ENCODE measurements at regions not wholly inside any gene's neighbourhood (a gene's known extent, or its start where the extent isn't known, plus 50 kb on each side); places are given as distances from the start of the nearest gene placed in this dataset.

DNA sequence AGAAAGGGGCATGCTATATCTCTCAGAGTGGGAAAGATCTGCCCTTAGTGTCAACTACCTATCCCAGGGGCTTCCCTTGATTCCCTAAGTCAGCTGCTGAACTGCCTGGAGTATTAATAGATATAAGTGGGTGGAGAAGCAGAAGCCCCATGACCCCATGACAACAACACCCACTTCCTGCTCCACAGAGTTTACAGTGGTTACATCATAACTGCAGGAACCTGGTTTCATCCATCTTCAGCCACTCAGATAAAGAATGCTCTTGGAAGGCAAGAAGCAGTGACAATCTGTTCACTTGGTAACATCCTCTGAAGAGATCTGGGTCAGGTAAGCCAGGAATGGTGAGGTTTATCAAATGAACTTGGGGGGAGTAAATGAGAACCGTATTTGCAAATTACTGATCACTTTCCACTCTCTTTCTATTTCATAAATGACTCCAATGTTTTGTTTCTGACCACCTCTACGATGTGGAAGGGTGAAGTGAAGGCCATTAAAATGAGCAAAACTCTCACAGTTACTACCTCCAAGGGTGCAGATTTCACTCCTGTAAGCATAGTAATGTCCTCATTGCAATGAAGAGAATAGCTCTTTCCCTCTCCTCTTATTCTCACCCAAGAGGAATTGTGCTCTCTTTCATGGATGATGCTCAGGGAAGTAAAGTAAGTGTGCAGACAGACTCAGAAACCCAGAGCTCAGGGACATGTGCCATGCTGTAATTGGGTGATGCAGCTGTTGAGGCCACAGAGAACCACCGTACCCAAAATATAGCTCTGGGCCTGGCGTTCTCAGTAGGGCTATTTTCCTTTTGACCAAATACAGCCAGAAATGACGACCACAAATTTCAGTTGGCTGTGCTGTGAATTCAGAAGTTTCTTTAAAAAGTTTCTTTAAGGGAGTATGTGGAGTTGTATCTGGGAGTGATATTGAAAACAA is 192.8 kb upstream of the APCDD1 start:
- TF ChIP-seq CTCF (IDR thresholded peaks at IDR 0.05) (no peak), POLR2AphosphoS5 (IDR thresholded peaks at IDR 0.05) (no peak), POLR2A (IDR thresholded peaks at IDR 0.05) (no peak)
- no peak for DNase-seq (ENCODE audit: low spot score in 2 of 2)
- Histone ChIP-seq H3K4me1 (no peaks in the 10 kb centered on the region), H3K27ac (no peak overlapping the region), H3K27me3 (no peaks in the 10 kb centered on the region), H3K36me3 (no peaks in the 10 kb centered on the region), H3K4me3 (no peak overlapping the region), H3K9me3 (no peaks in the 10 kb centered on the region)
- intact Hi-C loops (cut with DNase I; ENCODE audit: low total_unique reads) = no loop called here

DNA sequence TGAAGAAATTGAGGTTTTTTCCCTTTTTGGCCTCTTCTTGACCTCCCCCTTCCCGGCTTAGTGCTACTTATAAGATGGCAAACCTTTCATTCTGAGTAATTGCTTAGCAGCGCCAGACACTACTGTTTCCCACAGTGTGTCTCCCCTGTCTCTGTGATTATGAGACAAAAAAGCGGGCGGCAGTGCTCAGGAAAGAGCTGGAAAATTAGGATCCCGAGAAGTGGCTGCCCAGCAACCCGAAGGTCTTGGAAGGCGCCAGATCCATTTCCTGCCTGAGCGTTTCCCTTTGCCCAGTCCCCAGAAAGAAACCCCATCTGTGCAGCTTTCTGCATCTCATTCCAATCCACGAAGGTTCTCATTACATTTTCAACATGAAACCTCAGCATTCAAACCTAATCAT is 191.9 kb upstream of the APCDD1 start:
- no peaks in the 10 kb centered on the region for H3K4me1 ChIP-seq
- H3K4me3 ChIP-seq = no peak overlapping the region
- intact Hi-C loops (cut with DNase I; ENCODE audit: low total_unique reads) = no loop called here
- TF ChIP-seq POLR2A (IDR thresholded peaks at IDR 0.05) = no peak
- no peak for TF ChIP-seq CTCF (IDR thresholded peaks at IDR 0.05)
- no peak for TF ChIP-seq POLR2AphosphoS5 (IDR thresholded peaks at IDR 0.05)
- no peaks in the 10 kb centered on the region for H3K36me3 ChIP-seq
- H3K27me3 ChIP-seq = no peaks in the 10 kb centered on the region
- DNase-seq (ENCODE audit: low spot score in 2 of 2) = no peak
- no peak overlapping the region for H3K27ac ChIP-seq
- no peaks in the 10 kb centered on the region for H3K9me3 ChIP-seq

- Histone ChIP-seq H3K9me3 (no peaks in the 10 kb centered on the region), H3K4me1 (no peaks in the 10 kb centered on the region), H3K4me3 (no peak overlapping the region), H3K36me3 (no peaks in the 10 kb centered on the region), H3K27ac (no peak overlapping the region), H3K27me3 (no peaks in the 10 kb centered on the region)
- no peak for TF ChIP-seq POLR2A (IDR thresholded peaks at IDR 0.05)
- no peak for TF ChIP-seq CTCF (IDR thresholded peaks at IDR 0.05)
- no peak for TF ChIP-seq POLR2AphosphoS5 (IDR thresholded peaks at IDR 0.05)
- no peak for DNase-seq (ENCODE audit: low spot score in 2 of 2)
- intact Hi-C loops (cut with DNase I; ENCODE audit: low total_unique reads) = no loop called here
Measured at GRCh38 chr18:10264260-10264659, 190.2 kb upstream of the APCDD1 start.

DNA sequence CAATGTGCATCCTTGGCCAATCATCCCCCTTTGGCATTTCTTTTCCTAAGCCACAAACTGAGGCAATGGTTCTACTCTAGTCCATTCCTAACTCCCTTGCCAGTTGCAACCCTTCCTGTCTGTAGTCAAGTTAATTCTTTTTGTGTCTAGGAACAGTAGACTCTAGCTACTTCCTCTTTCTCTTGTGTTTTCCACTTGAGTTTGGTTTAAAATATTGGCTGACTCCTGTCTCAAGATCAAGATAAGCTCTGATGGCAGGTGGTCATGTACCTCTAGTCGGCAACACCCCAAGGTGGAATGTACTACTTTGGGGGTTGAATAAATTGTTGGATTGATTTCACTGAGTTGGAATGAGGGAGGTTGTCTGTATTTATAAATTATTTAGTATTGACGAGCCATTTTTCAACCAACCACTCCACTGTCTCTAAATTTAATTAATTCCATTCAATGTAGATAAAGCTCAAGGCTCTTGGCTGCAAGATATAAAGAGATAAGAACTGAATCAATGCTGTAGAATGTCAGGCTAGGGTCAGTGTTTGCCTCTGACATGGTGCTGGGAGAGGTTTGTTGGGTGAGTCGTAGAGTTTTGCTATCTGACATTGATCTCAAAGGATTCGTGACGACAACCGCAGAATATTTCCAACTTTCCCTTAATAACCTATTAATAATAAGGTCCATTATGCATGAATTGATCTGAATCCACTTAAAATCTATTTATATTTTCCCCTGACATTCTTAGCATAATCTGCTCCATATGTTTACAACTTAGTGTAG is 188.7 kb upstream of the APCDD1 start:
- no peaks in the 10 kb centered on the region for H3K36me3 ChIP-seq
- no peak overlapping the region for H3K27ac ChIP-seq
- TF ChIP-seq POLR2AphosphoS5 (IDR thresholded peaks at IDR 0.05) (no peak), POLR2A (IDR thresholded peaks at IDR 0.05) (no peak), CTCF (IDR thresholded peaks at IDR 0.05) (no peak)
- no peak for DNase-seq (ENCODE audit: low spot score in 2 of 2)
- no peaks in the 10 kb centered on the region for H3K4me1 ChIP-seq
- intact Hi-C loops (cut with DNase I; ENCODE audit: low total_unique reads) = no loop called here
- H3K4me3 ChIP-seq = no peak overlapping the region
- no peaks in the 10 kb centered on the region for H3K9me3 ChIP-seq
- H3K27me3 ChIP-seq = no peaks in the 10 kb centered on the region

- no peaks in the 10 kb centered on the region for H3K9me3 ChIP-seq
- intact Hi-C loops (cut with DNase I; ENCODE audit: low total_unique reads) = no loop called here
Measured at GRCh38 chr18:10266334-10266590, 188.2 kb upstream of the APCDD1 start.

More at GRCh38 chr18:10266334-10266590, 188.2 kb upstream of the APCDD1 start:
- no peak overlapping the region for H3K27ac ChIP-seq
- no peaks in the 10 kb centered on the region for H3K4me1 ChIP-seq
- no peak overlapping the region for H3K4me3 ChIP-seq
- no peak for TF ChIP-seq CTCF (IDR thresholded peaks at IDR 0.05)
- no peak for TF ChIP-seq POLR2A (IDR thresholded peaks at IDR 0.05)
- TF ChIP-seq POLR2AphosphoS5 (IDR thresholded peaks at IDR 0.05) = no peak
- H3K27me3 ChIP-seq = no peaks in the 10 kb centered on the region
- no peak for DNase-seq (ENCODE audit: low spot score in 2 of 2)
- H3K36me3 ChIP-seq = no peaks in the 10 kb centered on the region

All from breast epithelium (tissue), 4 donors.